IPS-15b (cell line): ENCODE measurements at regions not wholly inside any gene's neighbourhood (a gene's known extent, or its start where the extent isn't known, plus 50 kb on each side); places are given as distances from the start of the nearest gene placed in this dataset.

Source experiments
- H3K27me3 ChIP-seq: one replicate; pipeline ENCODE4 v1.6.1; 2013; ENCODE audit warnings: low read length; ENCODE audit not compliant: control insufficient read depth, insufficient read depth
- H3K36me3 ChIP-seq: one replicate; pipeline ENCODE4 v1.6.1; 2013; ENCODE audit warnings: low read length; ENCODE audit not compliant: control insufficient read depth, insufficient read depth
- H3K4me1 ChIP-seq: one replicate; pipeline ENCODE4 v1.6.1; 2013; ENCODE audit warnings: mild to moderate bottlenecking, low read length; ENCODE audit not compliant: control insufficient read depth, insufficient read depth
- H3K4me3 ChIP-seq: one replicate; pipeline ENCODE4 v1.5.1; 2013; ENCODE audit warnings: low read depth, low read length
- H3K9ac ChIP-seq: one replicate; pipeline ENCODE4 v1.6.1; 2013; ENCODE audit warnings: low read depth, mild to moderate bottlenecking, low read length
- H3K9me3 ChIP-seq: one replicate; pipeline ENCODE4 v1.6.1; 2013; ENCODE audit warnings: mild to moderate bottlenecking, low read length; ENCODE audit not compliant: control insufficient read depth, insufficient read depth

DNA sequence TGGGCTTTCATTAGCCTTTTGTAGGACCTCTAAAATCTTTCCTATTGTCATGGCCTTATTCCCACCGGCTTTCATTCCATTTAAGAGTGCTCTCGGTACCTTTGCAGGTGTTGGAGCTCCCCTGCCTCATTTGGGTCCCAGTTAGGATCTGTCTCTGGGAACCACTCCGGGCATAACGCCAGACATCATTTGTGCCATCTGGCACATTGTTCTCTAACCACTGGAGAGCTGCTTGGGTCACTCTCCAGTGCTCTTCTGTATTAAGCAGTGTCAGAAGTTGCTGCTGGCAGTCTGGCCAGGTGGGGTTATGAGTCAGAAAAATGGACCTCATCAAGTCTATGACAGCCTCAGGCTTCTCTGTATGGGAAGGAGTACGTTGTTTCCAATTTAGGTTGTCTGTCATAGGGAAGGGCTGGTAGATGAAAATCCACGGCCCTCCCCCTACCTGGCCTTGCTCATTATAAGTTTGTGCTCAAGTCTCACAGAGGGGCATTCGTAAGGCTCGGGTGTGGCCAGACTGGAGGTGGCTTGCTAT, 62.9 kb upstream of the MOCS1 start:
- no peak overlapping the region for H3K9ac ChIP-seq
- peaks cover 8% of the 10 kb centered on the region for H3K9me3 ChIP-seq

DNA sequence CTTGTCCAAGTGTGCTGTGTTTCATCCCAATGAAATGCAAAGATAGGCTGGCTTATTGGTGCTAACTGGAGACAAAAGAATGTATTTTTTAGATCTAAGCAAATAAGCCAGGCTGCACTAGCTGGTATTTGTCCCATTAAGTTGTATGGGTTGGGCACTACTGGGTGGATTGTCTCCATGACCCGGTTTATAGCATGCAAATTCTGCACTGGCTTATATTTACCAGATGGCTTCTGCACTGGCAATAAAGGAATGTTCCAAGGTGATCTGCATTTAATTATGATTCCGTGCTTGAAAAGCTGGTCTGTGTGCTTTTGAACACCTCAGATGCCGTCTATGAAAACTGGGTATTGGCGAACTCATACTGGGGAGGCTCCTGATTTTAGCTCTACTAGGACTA, 61.4 kb upstream of the MOCS1 start:
- Histone ChIP-seq H3K27me3 (no peaks in the 10 kb centered on the region), H3K9ac (no peak overlapping the region), H3K36me3 (no peaks in the 10 kb centered on the region), H3K4me3 (no peak overlapping the region), H3K9me3 (peaks cover 8% of the 10 kb centered on the region), H3K4me1 (no peaks in the 10 kb centered on the region)

More for the DNA sequence above, 62.9 kb upstream of the MOCS1 start:
- no peaks in the 10 kb centered on the region for H3K27me3 ChIP-seq
- H3K36me3 ChIP-seq, result no peaks in the 10 kb centered on the region
- no peaks in the 10 kb centered on the region for H3K4me1 ChIP-seq
- H3K4me3 ChIP-seq, result no peak overlapping the region

DNA sequence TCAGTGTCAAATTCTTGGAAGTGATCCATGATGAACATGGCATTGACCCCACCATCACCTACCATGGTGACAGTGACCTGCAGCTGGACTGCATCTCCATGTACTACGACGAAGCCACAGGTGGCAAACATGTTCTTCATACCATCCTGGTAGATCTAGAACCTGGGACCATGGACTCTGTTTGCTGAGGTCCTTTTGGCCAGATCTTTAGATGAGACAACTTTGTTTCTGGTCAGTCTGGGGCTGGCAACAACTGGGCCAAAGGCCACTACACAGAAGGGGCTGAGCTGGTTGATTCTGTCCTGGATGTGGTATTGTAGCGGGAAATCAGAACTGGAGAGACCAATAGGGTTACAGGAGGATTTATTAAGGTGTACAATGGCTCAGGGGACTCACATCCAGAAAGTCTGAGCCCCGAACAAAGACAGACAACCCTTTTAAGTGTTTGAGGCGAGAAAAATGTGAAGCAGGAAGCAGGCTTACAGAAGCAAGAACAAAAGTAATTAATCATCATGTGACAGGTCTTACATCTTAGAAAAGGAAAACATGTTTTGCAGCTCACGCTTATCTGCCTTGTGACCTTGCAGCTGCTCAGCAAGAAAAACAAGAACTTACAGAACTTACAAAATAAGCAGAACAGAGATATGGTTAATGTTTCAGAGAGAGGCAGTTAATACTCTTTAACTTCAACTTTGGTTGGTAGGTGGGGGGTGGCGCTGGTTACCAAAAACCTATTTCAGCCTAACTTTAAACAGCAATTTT, 58.8 kb upstream of the MOCS1 start:
- Histone ChIP-seq H3K4me3 (no peak overlapping the region), H3K36me3 (no peaks in the 10 kb centered on the region), H3K9me3 (peaks cover 4% of the 10 kb centered on the region), H3K27me3 (no peaks in the 10 kb centered on the region), H3K4me1 (no peaks in the 10 kb centered on the region), H3K9ac (no peak overlapping the region)
